Cardiac muscle cell (in vitro differentiated cells and primary cell): ENCODE measurements at regions not wholly inside any gene's neighbourhood (a gene's known extent, or its start where the extent isn't known, plus 50 kb on each side); places are given as distances from the start of the nearest gene placed in this dataset.
A peak's percentile ranks its signal among the peaks of the same experiment; 100 is the strongest.

Experiments
- DNase-seq, 2 donors: peaks; one replicate each; pipeline versions ENCODE4 v3.0.0 to v3.0.0-alpha.2; 2010 to 2017; ENCODE audit warnings: low read depth in 1 of 2, low spot score in 1 of 2
- H3K27ac ChIP-seq: fragments of 200-600 bp; sonication (generic); 2 replicates; pipeline ENCODE4 v1.5.1; 2016
- H3K27me3 ChIP-seq: fragments of 200-600 bp; sonication (generic); 2 replicates; pipeline ENCODE4 v1.6.0; 2016; ENCODE audit warnings: control low read depth
- H3K36me3 ChIP-seq: fragments of 200-600 bp; sonication (generic); 2 replicates; pipeline ENCODE4 v1.5.1; 2016; ENCODE audit warnings: control low read depth
- H3K4me1 ChIP-seq: fragments of 200-600 bp; sonication (generic); 2 replicates; pipeline ENCODE4 v1.8.1; 2017; ENCODE audit warnings: low read depth, mild to moderate bottlenecking, mixed run types
- H3K4me3 ChIP-seq: fragments of 200-600 bp; sonication (generic); 2 replicates; pipeline ENCODE4 v1.5.1; 2016; ENCODE audit warnings: mild to moderate bottlenecking
- H3K9me3 ChIP-seq: fragments of 200-600 bp; sonication (generic); 2 replicates; pipeline ENCODE4 v1.5.1; 2017; ENCODE audit warnings: low read depth, mild to moderate bottlenecking, control low read depth
- CTCF ChIP-seq: IDR thresholded peaks from 2 replicates; pipeline ENCODE4 v1.5.1; 2012; ENCODE audit warnings: low read depth, mild to moderate bottlenecking, low read length

GRCh38 chr6:3990692-3991491 is 88.0 kb downstream of the FAM217A start:
- DNase-seq: peak; percentile 85 to 95
- Histone ChIP-seq H3K9me3 (no peaks in the 10 kb centered on the region), H3K27me3 (no peaks in the 10 kb centered on the region), H3K27ac (no peak overlapping the region), H3K4me1 (peaks cover 22% of the 10 kb centered on the region), H3K36me3 (no peaks in the 10 kb centered on the region), H3K4me3 (no peak overlapping the region)
- peak; percentile 97 for TF ChIP-seq CTCF

- Histone ChIP-seq H3K27ac (peak overlapping the region; percentile 22), H3K4me3 (no peak overlapping the region), H3K36me3 (no peaks in the 10 kb centered on the region), H3K27me3 (no peaks in the 10 kb centered on the region), H3K9me3 (no peaks in the 10 kb centered on the region), H3K4me1 (peaks cover 14% of the 10 kb centered on the region)
- TF ChIP-seq CTCF: no peak
- no peak for DNase-seq
Observed at GRCh38 chr6:3991941-3992340, 87.0 kb downstream of the FAM217A start.

DNA sequence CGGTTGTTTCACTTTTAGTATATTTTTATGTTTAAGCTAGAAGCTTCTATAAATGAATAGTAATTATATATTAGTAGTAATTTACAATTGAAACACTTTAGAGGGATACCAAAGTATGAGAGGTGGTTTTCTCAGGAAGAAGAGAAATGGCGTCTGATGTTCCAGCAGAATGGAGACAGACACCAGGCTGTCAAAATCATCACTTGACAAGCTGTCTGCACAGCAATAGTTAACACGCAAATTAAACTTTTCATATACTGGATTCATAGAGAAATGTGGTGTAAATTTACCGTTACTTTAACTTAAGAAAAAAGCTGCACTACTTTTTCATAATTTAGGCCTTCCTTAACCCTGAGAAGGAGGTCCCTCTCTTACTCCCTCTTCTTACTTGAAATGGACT is 82.6 kb downstream of the FAM217A start:
- Histone ChIP-seq H3K27me3 (no peaks in the 10 kb centered on the region), H3K4me1 (peaks cover 7% of the 10 kb centered on the region), H3K4me3 (no peak overlapping the region), H3K9me3 (no peaks in the 10 kb centered on the region), H3K27ac (no peak overlapping the region), H3K36me3 (no peaks in the 10 kb centered on the region)
- no peak for TF ChIP-seq CTCF
- DNase-seq: no peak

DNA sequence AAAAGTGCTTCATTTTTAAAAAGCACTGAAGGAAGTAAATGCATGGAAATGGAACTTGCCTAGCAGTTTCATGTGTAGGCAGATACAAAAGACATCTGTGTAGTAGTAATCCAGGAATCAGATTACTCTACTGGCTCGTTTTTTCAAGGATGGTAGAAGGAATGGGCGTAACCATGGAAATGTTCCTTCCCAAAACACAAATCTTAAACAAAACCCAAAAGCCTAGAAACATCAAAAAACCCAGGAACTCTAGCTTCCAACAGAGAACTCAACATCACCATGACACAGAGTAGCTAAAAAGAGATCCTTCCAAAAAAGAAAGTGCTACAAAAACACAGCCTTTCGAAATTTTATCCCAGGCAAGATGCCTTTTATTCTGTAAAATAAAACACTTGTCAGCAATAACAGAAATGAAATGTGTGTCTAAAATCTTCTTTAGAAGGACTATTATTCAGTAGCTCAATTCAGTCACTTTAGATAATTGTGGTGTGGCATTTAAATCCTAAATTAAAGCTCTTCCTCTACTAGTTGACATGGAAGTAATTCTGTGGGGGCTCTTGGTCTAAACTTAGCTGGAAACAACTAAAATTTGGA is 81.7 kb downstream of the FAM217A start:
- no peaks in the 10 kb centered on the region for H3K36me3 ChIP-seq
- no peaks in the 10 kb centered on the region for H3K9me3 ChIP-seq
- no peak overlapping the region for H3K4me3 ChIP-seq
- DNase-seq: peak in 1 of 2 donors; percentile 54
- H3K27ac ChIP-seq: no peak overlapping the region
- H3K27me3 ChIP-seq: no peaks in the 10 kb centered on the region
- no peak for TF ChIP-seq CTCF
- H3K4me1 ChIP-seq: peaks cover 7% of the 10 kb centered on the region

GRCh38 chr6:3999800-4000661 is 78.9 kb downstream of the FAM217A start:
- Histone ChIP-seq H3K4me1 (no peaks in the 10 kb centered on the region), H3K4me3 (no peak overlapping the region), H3K9me3 (no peaks in the 10 kb centered on the region), H3K27ac (no peak overlapping the region), H3K27me3 (no peaks in the 10 kb centered on the region), H3K36me3 (no peaks in the 10 kb centered on the region)
- DNase-seq: no peak
- TF ChIP-seq CTCF: no peak
